ENCODE measurements at regions not wholly inside any gene's neighbourhood (a gene's known extent, or its start where the extent isn't known, plus 50 kb on each side); places are given as distances from the start of the nearest gene placed in this dataset.

DNA sequence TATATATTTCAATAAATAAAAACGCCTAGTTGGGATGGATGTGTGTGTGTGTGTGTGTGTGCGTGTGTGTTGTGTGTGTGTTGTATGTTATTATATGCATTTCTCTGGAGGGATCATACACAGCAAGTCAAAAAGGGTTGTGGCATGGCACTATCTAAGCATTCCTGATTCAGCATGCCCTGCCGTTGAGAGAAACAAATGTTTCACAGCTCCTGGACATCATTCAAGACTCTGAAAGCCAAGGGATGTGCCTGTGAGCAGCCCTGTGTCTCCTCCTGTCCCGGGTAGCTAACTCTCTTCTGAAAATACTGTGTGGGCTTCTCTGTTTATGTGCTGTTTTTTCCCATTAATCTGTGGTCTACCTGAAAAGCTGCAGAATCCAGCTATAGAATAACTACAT, 197.9 kb upstream of the SETBP1 start:
- TF ChIP-seq CTCF (IDR thresholded peaks at IDR 0.05; ENCODE audit: insufficient read depth, low read depth, low read length) (no peak), EZH2 (IDR thresholded peaks at IDR 0.05; ENCODE audit: insufficient read depth, low read length) (no peak)
